Myocyte (in vitro differentiated cells): ENCODE measurements at regions not wholly inside any gene's neighbourhood (a gene's known extent, or its start where the extent isn't known, plus 50 kb on each side); places are given as distances from the start of the nearest gene placed in this dataset.
"Not testable (repeated sequence)": the region's sequence is repeated elsewhere in the genome, so short reads cannot be mapped to it uniquely, and the experiment has no call there.

Experiments
- DNase-seq: peaks from one replicate; pipeline ENCODE4 v3.0.0-alpha.2; 2012; ENCODE audit warnings: low read depth

DNA sequence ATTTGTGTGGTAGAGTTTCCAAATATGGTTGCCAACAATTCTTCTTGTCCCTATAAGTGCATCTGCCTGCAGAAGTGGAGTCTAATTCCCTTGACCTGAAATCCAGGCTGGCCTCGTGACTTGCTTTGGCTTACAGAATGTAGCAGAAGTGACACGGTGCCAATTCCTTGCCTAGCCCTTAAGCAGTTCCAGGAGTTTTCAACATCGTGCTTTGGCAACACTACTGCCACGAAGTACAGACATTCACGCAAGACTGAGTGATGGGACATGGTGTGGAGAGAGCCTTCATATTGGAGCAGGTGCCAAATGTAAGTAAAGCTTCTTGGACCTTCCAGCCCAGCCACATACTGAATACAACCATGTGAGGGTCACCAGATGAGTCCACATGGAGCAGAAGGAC is 92.9 kb upstream of the NEK6 start:
- no peak for DNase-seq

DNA sequence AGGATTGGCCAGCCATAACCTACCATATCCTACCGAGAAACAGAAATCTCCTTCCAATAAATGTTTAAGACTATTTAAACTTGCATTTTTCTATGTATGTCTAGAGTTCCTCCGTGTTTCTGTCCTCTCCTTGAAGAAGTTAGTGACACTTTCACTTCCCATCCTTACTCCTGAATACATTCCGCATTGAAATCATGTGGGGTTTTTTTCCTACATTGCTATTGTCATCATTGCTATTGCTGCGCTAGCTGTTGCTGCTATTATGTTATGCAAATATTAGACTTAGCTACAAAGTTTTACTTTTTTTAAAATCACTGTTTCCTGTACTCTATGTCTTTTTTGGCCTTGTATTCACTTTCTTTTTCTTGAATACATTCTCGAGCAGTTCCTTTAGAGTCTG is 83.3 kb upstream of the NEK6 start:
- DNase-seq, result no peak

DNA sequence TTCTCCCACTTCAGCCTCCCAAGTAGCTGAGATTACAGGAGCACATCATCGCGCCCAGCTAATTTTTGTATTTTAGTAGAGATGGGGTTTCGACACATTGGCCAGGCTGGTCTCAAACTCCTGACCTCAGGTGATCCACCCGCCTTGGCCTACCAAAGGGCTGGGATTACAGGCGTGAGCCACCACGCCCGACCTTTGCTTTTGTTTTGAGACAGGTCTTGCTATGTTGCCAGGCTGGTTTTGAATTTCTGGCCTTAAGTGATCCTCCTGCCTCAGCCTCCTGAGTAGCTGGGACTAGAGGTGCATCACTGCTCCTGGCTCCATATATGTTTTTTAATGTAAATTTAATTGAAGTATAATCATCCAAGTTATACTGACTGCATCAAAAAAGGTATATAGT is 80.2 kb upstream of the NEK6 start:
- not testable (repeated sequence) for DNase-seq

DNA sequence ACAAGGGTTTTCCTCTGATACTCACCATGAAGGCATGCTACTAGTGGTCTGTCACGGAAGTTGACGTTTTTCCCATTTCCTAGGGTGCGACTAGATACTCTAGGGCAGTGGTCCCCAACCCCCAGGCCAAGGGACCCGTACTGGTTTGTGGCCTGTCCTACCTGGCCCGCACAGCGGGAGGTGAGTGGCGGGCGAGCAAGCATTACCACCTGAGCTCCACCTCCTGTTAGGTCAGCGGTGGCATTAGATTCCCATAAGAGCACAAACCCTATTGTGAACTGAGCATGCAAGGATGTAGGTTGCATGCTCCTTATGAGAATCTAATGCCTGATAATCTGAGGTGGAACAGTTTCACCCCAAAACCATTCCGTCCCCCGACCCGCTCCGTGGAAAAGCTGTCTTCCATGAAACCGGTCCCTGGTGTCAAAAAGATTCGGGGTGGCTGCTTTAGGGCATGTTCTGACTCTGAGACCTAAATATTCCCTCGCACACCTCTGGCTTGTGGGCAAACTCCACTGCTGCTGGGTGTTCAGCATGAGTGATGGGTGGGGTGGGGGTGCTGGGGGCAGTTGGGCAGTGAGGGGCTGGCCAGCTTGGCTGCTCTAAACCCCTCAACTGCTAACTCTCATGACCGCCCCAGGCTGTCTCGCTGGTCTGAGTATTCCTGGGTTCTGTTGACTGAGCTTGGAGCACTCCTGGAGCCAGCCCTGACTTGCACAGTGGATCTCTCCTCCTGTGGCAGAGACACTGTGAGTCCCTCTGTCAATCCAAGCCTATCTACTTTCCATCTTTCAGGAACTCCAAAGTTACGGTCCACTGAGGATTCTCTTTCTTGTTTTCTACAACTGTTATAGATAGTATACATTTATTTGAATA is 78.3 kb upstream of the NEK6 start:
- DNase-seq, result no peak

DNA sequence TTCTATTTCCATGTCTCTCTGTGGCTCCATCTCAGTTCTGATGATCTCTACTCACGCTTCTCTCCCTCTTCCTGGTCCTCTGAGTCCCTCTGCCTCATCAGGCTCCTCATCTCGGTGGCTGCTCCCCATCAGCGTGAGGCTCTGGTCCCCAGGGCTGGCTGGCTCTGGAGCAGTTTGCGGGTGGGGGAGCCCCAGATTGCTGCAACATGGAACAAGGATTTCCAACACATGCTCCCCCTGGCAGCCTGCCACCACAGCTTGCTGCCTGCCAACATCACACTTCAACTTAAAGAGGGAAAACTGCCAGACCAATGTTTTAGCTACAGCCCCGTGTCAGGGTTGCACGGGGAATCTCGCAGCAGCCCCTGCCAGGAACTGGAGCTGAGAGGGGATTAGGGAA is 77.2 kb upstream of the NEK6 start:
- DNase-seq, result peak; percentile 32

DNA sequence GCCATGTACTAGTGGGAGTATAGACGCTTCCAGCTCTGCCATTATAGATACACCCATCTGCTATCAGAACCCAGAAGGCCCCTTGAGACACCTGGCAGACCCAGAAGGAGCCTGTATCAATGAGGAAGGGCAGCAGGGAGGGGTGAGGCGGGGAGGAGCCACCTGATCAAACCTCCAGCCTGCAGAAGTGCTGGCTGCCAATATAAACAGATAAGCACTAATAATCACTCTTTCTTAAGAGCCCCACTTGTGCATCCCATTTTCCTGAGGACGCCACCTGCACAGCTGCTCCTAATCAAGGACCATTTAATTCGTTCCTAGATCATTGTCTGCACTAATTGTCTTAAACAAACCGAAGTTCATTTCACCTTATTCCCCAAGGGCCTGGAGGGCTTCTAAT is 75.0 kb upstream of the NEK6 start:
- DNase-seq, result no peak

DNA sequence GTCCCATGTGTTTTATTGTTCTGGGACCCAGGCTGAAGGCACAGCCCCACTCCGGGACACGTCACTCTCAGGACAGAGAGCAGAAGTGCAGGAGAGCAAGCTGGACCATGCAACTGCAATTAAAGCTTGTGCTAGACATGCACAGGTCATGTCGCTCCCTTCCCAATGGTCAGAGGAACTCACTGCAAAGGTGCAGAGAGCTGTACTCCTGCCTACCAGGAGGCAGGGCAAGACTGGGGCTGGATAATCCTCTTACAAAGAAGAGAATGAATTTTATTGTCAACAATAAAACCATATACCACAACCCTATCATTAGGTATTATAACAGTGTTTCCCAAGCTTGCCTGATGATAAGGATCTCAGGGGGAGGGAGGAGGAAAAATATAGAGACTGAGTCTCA is 74.0 kb upstream of the NEK6 start:
- no peak for DNase-seq

DNA sequence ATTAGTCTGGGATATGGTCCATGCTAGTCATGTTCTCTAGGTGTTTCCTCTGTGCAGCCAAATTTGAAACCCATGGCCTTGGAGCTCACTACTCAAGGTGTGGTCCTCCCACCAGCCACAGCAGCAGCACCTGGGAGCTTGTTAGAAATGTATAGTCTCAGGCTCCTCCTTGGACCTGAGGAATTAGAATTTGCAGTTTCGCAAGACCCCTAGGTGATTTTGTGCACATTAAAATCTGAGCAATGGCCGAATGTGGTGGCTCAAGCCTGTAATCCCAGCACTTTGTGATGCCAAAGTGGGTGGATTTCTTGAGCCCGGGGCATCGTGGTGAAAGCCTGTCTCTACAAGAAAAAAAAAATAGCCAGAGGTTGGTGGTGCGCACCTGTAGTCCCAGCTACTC is 72.3 kb upstream of the NEK6 start:
- DNase-seq, result no peak

DNA sequence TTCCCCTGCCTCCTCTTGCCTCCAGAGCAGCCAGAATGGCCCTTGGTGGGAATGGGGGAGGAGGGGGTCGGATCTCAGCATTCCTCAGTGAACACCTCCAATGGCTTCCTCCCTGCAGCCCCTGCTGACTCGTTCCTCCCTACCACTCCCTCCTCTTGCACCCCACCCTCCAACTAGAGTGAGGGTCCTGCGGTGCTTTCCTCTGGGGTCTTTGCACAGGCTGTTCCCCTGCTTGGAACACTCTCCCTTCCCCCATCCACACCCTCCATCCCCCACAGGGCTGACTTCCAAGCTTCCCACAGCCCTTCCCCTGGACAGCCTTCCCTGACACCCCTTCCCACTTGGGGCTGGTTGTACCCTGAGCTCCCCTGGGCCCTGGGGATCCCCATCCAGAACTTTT is 70.4 kb upstream of the NEK6 start:
- DNase-seq, result no peak

DNA sequence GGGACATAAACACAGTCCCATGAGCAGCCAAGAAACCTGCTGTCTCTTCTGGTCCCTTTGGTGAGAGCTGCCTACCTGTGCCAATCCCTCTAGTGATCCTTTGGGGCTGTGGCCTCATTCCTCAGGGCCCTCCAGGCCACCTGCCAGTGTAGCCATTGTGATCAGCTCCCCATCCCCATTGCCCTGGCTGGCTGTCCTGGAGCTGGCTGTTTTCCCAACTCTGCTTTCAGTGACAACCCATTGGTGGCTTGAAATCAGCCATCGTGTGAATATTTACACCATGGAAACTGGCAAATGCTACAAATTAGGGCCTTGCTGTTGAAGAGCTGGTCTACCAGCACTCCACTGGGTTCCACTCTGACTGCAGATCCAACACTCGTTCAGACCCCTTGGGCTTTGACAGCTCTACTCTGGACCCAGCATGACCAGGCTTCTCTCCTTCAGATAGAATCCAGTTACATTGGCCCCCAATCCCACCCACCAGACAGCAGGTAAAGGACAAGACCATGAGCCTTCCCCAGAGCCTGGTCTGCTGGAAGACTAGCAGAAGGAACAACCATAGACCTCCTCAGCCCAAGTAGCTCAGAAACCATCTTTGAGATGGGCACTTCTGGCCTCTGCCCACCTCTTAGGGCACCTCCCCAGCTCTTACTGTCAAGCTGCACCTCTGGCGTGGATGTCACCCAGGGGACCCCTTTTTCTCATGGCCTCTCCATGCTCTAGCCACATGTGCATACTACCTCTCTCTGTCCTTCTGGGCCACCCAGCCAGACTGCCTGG is 69.2 kb upstream of the NEK6 start:
- no peak for DNase-seq

DNA sequence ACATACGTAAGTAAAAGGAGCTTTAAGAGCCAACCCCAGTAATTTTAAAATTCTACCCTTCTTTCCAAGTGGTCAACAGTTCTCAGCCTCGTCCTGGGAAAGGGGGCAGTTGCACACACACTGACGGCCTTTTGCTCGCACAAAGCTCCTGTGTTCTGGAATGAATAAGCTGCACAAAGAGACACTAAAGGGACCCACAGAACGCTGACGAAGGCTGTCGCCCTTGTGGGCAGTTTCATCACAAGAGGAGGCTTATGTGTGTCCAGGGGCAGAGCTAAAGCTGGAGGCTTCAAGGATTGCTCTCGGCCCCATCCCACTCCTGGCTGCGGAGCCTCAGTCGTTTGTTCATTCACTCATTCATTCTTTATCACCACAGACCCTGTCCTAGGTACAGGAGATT is 67.0 kb upstream of the NEK6 start:
- no peak for DNase-seq

DNA sequence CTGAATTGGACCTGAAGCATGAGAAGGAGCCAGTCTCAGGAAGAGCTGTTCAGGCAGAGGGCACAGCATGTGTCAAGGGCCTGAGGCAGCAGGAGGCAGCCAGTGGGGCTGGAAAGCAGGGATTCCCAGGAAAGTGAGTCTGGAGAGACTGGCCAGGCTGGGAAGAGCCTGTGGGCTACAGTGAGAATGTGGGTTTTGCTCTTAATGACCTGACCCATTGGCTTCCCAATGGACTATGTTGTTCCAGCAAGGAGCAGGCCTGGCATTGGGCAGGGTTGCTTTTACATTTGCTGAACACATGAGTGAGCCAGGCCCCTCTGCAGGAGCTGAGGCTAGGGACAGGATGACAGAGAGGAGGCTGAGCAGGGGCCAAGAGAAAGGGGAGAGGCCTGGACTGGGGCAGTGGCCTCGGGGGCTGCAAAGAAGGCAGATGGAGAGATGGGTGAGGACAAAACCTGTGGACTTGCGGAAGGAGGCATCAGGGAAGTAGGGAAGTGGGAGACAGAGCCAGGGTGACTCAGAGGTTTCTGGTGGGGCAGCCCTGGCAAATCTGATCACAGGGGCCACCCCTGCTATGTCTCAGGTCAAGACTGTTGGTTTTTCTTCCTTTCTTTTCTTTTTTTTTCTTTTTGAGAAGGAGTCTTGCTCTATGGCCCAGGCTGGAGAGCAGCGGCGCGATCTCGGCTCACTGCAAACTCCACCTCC is 65.9 kb upstream of the NEK6 start:
- DNase-seq, result no peak

DNA sequence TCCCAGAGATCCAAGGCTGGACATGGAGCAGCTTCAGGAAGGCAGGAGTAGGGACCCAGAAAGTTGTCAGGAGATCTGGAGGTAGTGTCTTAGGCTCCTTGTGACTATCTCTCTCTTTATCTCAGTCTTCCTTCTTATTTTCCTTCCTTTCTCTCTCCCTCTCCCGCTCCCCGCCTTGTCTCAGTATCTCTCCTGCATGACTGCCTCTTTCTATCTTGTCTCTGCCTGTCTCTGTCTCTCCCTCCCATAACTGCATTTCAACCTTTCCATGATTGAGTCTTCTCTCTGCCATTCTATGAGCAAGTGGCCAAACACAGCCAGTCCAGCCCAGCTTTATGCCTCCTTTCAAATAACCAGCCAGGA is 61.0 kb upstream of the NEK6 start:
- DNase-seq, result no peak

DNA sequence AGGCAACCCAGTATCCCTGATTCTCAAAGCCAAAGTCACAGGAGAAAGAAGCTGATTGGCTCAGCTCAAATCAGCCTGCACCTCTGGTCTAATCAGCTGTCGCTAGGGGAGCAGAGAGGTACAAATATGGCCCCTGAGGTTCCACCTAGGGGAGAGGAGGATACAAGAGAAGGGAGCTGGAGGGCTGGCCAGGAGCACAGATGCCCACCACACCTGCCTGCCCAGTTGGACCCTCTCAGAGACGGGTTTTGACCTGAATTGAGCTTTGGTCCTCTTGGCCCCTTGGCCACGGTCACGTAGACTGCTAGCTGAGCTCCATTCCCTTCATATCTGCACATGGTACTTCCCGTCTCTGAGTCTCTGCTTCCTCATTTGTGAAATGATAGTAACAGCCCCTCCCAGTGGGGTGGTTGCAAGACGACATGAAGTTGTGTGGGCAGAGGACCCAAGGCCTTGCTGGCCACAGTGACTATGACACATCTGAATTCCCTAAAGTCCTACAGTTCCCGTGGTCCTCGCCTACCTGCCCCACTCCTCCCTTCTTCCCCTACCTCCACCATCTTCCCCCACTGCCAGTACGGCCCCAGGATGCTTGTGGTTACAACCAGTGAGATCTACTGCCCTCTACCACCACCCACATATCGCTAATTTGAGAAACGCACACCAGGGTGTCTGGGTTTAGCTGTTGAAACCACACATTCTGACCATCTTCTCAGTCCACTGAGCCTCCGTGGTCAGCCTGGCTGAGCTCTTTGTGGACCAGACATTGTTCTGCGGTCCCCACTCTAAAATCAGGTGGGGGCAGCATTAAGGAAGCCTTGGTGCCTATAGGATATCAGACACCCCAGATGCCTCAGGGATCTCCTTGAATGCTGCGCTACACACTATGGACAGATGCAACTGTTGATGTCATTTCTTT is 60.3 kb upstream of the NEK6 start:
- peak; percentile 60 for DNase-seq

DNA sequence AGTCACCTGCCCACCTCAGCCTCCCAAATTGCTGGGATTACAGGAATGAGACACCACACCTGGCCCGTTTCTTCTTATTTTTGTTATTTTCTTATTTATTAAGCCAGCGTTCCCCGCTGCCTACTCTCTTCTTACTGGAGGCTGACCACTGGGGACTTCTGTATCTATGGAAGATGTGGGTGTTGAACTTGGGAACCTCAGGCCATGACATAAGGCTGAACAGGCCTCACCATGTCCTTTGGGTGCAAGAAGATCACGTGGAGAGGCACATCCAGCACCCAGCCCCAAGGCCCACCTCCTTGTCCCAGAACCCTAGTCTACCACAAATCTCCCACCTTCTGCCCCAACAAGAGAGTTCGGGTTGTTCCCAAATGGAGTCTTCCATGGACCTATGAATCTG is 59.4 kb upstream of the NEK6 start:
- no peak for DNase-seq

DNA sequence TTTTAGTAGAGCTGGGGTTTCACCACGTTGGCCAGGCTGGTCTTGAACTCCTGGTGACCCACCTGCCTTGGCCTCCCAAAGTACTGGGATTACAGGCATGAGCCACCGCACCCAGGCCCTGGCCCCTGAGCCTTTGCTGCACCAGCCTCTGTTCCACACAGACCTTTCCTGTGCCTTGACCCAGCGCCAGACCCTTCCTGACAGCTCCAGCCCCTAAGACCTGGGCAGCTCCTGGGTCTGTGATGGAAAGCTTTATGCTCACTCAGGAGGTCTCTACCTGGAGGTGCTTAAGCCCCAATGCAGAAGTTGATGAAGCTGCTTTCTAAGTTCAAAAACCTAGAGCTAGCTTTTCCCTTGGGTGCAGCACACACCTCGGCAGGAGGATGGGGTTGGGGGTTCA is 58.8 kb upstream of the NEK6 start:
- DNase-seq, result no peak

DNA sequence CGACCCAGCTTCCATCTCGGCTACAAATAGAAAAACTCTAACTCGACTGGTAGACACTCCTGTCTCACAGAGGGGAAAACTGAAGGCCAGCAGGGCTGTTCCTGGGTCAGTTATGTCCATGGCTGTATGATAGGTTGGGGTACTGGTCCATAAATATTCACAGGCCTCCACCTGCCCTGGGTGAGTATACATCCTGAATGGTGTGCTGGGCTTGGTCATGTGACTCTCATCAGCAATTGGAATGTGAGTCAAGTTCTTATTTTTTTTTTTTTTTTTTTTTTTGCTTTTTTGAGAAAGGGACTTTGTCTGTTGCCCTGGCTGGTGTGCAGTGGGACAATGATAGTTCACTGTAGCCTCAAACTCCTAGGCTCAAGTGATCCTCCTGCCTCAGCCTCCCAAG is 58.3 kb upstream of the NEK6 start:
- no peak for DNase-seq

DNA sequence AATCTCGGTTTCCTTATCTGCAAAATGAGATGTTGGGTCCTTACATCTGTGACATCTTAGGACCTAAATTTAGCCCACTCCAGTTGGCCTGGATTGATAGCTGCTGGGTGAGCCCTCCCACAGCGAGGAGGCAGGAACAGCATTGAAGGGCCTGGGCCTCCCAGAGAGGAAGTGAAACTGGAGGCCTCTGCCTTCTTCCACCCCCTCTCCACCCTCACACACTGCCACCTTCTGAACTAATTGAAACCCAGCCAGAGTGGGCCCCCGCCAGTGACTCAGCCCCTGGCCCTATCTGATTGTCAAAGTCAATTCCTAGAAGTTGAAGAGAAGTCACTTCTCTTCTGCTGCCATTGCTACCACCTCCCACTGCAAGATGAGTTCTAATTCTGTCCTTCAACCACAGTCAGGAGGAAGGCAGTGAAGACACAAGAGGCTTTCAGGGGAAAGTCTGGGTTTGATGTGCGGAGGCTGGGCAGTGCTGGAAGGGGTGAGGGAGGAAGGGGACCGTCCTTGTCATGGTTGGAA is 55.2 kb upstream of the NEK6 start:
- DNase-seq, result no peak

DNA sequence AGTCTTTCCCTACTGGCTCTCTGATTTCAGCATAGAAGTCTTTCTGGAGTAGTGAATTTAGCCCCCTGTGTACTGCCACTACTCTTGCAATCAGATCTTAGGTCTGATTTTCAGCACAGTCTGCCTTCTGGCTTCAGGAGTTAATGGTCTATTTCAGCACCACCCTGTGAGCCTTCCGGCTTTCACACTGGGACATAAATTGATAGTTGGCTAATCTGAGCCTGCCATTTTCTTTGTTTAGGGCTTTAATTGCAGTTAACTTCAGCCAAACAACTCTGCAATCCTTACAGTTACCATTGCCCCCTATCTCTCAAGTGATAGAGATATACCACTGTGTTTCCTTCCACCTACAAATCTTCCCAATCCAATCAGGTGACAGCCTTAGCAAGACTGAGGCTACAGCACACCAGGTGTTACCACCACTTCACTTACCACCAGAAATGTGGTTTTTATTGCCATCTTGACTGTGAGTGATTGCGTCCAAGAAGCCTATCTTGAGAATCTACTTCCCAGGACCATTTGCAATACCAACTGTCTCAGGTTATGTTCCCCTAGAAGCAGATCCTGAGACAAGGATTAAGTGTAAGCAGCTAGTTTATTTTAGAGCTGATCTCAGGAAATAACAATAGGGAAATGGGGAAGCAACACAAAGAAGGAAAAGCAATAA is 51.9 kb upstream of the NEK6 start:
- no peak for DNase-seq

DNA sequence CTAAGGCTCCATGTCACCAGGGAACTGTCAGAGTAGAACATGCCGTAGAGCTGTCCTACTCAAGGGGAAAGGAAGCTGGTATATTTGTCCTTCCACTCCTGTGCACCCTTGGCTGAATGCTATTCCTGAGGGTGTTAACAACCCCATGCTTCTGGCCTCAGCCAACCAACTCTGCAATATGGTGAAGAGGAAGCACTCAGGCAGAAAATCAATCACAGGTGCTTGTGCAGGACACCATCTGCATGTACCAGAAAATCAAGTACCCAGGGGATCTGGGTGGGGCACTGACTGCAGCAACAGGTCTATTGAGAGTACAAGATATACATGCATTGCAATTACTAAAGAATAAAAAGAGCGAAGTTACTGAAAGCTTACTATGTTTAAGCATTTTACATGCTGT is 51.4 kb upstream of the NEK6 start:
- DNase-seq, result no peak
